HCT116 (cell line): ENCODE measurements at regions not wholly inside any gene's neighbourhood (a gene's known extent, or its start where the extent isn't known, plus 50 kb on each side); places are given as distances from the start of the nearest gene placed in this dataset.

Source experiments
- CBX3 ChIP-seq: IDR thresholded peaks from 2 replicates; pipeline ENCODE4 v1.6.1; 2012; ENCODE audit warnings: low read depth
- CEBPB ChIP-seq: IDR thresholded peaks from 2 replicates; pipeline ENCODE4 v1.6.1; 2012; ENCODE audit warnings: low read depth
- CTCF ChIP-seq, 3 experiments: fragments of 200-600 bp in 1 of 3; sonication (generic) in 1 of 3; IDR thresholded peaks in 2 of 3; conservative IDR thresholded peaks in 1 of 3; 2 replicates each; pipeline ENCODE4 v1.5.1; 2012 to 2017; ENCODE audit warnings: low read depth in 2 of 3, low read length in 2 of 3, antibody characterized with exemption in 1 of 3, borderline replicate concordance in 1 of 3, control low read depth in 1 of 3, mild to moderate bottlenecking in 1 of 3, mixed read lengths in 1 of 3, mixed run types in 1 of 3, moderate library complexity in 1 of 3; ENCODE audit not compliant: insufficient read depth in 1 of 3
- EGR1 ChIP-seq: IDR thresholded peaks from 2 replicates; pipeline ENCODE4 v1.6.1; 2012; ENCODE audit warnings: low read depth
- EZH2 ChIP-seq: fragments of 200-600 bp; sonication (generic); IDR thresholded peaks from 2 replicates; pipeline ENCODE4 v1.6.1; 2017; ENCODE audit warnings: antibody characterized with exemption, mixed run types
- RAD21 ChIP-seq: IDR thresholded peaks from 2 replicates; pipeline ENCODE4 v1.6.1; 2012; ENCODE audit warnings: low read depth, mild to moderate bottlenecking
- SP1 ChIP-seq: IDR thresholded peaks from 2 replicates; pipeline ENCODE4 v1.6.1; 2012; ENCODE audit warnings: low read depth
- SRF ChIP-seq: IDR thresholded peaks from 2 replicates; pipeline ENCODE4 v1.6.1; 2012; ENCODE audit warnings: low read depth
- TCF7L2 ChIP-seq: IDR thresholded peaks from 2 replicates; pipeline ENCODE4 v1.7.0; 2011; ENCODE audit warnings: borderline replicate concordance, inconsistent platforms; ENCODE audit not compliant: insufficient read depth, insufficient read length; ENCODE audit errors: extremely low read depth
- ZBTB33 ChIP-seq: IDR thresholded peaks from 2 replicates; pipeline ENCODE4 v1.6.1; 2011; ENCODE audit warnings: mild to moderate bottlenecking, low read length, moderate library complexity; ENCODE audit not compliant: insufficient replicate concordance; ENCODE audit errors: extremely low read depth
- ZNF274 ChIP-seq: fragments of 200-500 bp; sonication (Bioruptor generic); IDR thresholded peaks from 2 replicates; pipeline ENCODE4 v1.6.1; 2014; ENCODE audit warnings: mild to moderate bottlenecking, low read depth, low read length, inconsistent platforms

GRCh38 chr6:102126488-102126887, 733.0 kb downstream of the GRIK2 start:
- no peak for TF ChIP-seq CEBPB
- no peak for TF ChIP-seq ZBTB33
- no peak for TF ChIP-seq EZH2
- no peak for TF ChIP-seq CTCF (IDR thresholded peaks at IDR 0.05 in 2 of 3, conservative IDR thresholded peaks at IDR 0.05 in 1 of 3; ENCODE audit: borderline replicate concordance in 1 of 3, insufficient read depth in 1 of 3, low read depth in 2 of 3, low read length in 2 of 3)
- TF ChIP-seq SP1, result no peak
- no peak for TF ChIP-seq TCF7L2
- no peak for TF ChIP-seq ZNF274
- TF ChIP-seq EGR1, result no peak
- no peak for TF ChIP-seq RAD21
- TF ChIP-seq SRF, result no peak
- TF ChIP-seq CBX3, result no peak
